Endothelial cell of umbilical vein (primary cell): ENCODE measurements at regions not wholly inside any gene's neighbourhood (a gene's known extent, or its start where the extent isn't known, plus 50 kb on each side); places are given as distances from the start of the nearest gene placed in this dataset.

Experiments used
- BruUV-seq: library from RNA; stranded (reverse); fragments of 400-500 nt; replicated peaks from 2 replicates; lab custom pipeline; 2021; lab: Mats Ljungman, UMichigan
- CTCF ChIA-PET: fragments of 300-600, 350-600 bp; sonication (Branson Sonifier 250); formaldehyde crosslinking; loops from one replicate; lab custom pipeline; 2021; ENCODE audit warnings: antibody characterized with exemption, inconsistent platforms; lab: Charles Lee
- POLR2A ChIA-PET: fragments of 300-600, 350-600 bp; sonication (Branson Sonifier 250); formaldehyde crosslinking; loops from one replicate; lab custom pipeline; 2021; ENCODE audit warnings: antibody characterized with exemption, inconsistent platforms; lab: Charles Lee
- DNase-seq: peaks from one replicate; pipeline ENCODE4 v3.0.0-alpha.2; 2011; ENCODE audit warnings: low read depth, low spot score
- FAIRE-seq: peaks from 2 replicates; lab custom pipeline; 2011; peaks lifted over from hg19 to GRCh38; lab: Jason Lieb, UNC
- H2AFZ ChIP-seq: 2 replicates; pipeline ENCODE4 v1.6.0; 2012; ENCODE audit warnings: low read depth, low read length, control low read depth, inconsistent platforms
- H3K27ac ChIP-seq: 2 replicates; pipeline ENCODE4 v1.5.1; 2011; ENCODE audit warnings: low read depth, mild to moderate bottlenecking, control low read depth, low read length, moderate library complexity; ENCODE audit not compliant: insufficient read depth
- H3K27me3 ChIP-seq, 2 experiments: 2 replicates each; pipeline versions ENCODE4 v1.6.0 to v1.6.1; 2011; ENCODE audit warnings: low read length in 2 of 2, mixed read lengths in 1 of 2; ENCODE audit not compliant: control insufficient read depth in 2 of 2, insufficient read depth in 2 of 2
- H3K36me3 ChIP-seq, 2 experiments: 2 replicates in 1 of 2; 3 replicates in 1 of 2; pipeline ENCODE4 v1.5.1; 2011; ENCODE audit warnings: low read length in 2 of 2, mild to moderate bottlenecking in 1 of 2, moderate library complexity in 1 of 2; ENCODE audit not compliant: control insufficient read depth in 2 of 2, insufficient read depth in 2 of 2; ENCODE audit errors: extremely low read depth in 1 of 2
- H3K4me1 ChIP-seq: 3 replicates; pipeline ENCODE4 v1.5.1; 2011; ENCODE audit warnings: mild to moderate bottlenecking, low read length; ENCODE audit not compliant: control insufficient read depth, insufficient read depth; ENCODE audit errors: extremely low read depth
- H3K4me2 ChIP-seq: 2 replicates; pipeline ENCODE4 v1.6.1; 2011; ENCODE audit warnings: low read length, control low read depth, mixed read lengths; ENCODE audit not compliant: insufficient read depth
- H3K4me3 ChIP-seq, 3 experiments: fragments of 200-600 bp in 1 of 3; sonication (generic), shearing (Covaris generic) in 1 of 3; replicated peaks in 1 of 3; 2 replicates each; pipeline ENCODE4 v1.5.1; 2011 to 2016; ENCODE audit warnings: control low read depth in 3 of 3, low read length in 3 of 3, mild to moderate bottlenecking in 2 of 3, inconsistent platforms in 1 of 3, low read depth in 1 of 3, moderate library complexity in 1 of 3; ENCODE audit not compliant: insufficient read depth in 1 of 3
- H3K79me2 ChIP-seq: 2 replicates; pipeline ENCODE4 v1.6.0; 2012; ENCODE audit warnings: low read length, inconsistent platforms; ENCODE audit not compliant: control insufficient read depth, insufficient read depth
- H3K9ac ChIP-seq: replicated peaks from 2 replicates; pipeline ENCODE3; 2011; ENCODE audit warnings: low read length, control low read depth; ENCODE audit not compliant: insufficient read depth; ENCODE audit errors: extremely low read depth
- H3K9me1 ChIP-seq: replicated peaks from 3 replicates; pipeline ENCODE4 v1.6.0; 2011; ENCODE audit warnings: mild to moderate bottlenecking, low read length; ENCODE audit not compliant: control insufficient read depth, insufficient read depth; ENCODE audit errors: extremely low read depth
- H3K9me3 ChIP-seq: replicated peaks from 2 replicates; pipeline ENCODE4 v1.5.1; 2012; ENCODE audit warnings: low read length, inconsistent platforms; ENCODE audit not compliant: control insufficient read depth, insufficient read depth
- H4K20me1 ChIP-seq: replicated peaks from 2 replicates; pipeline ENCODE3; 2011; ENCODE audit warnings: mild to moderate bottlenecking, low read length; ENCODE audit not compliant: control insufficient read depth, insufficient read depth; ENCODE audit errors: extremely low read depth
- CTCF ChIP-seq, 2 donors: IDR thresholded peaks; 1 replicate in 1 of 2; 2 replicates in 1 of 2; pipeline ENCODE4 v1.5.1; 2011; ENCODE audit warnings: low read length in 2 of 2, mild to moderate bottlenecking in 2 of 2, moderate library complexity in 2 of 2, control low read depth in 1 of 2, inconsistent platforms in 1 of 2, low read depth in 1 of 2; ENCODE audit not compliant: insufficient read depth in 1 of 2; ENCODE audit errors: extremely low read depth in 1 of 2
- EZH2 ChIP-seq: IDR thresholded peaks from 2 replicates; pipeline ENCODE4 v1.6.1; 2012; ENCODE audit warnings: borderline replicate concordance, low read depth, mild to moderate bottlenecking, moderate library complexity, low read length, inconsistent platforms; ENCODE audit not compliant: severe bottlenecking
- FOS ChIP-seq: IDR thresholded peaks from 2 replicates; pipeline ENCODE4 v1.6.1; 2011; ENCODE audit warnings: mild to moderate bottlenecking, low read length, moderate library complexity, borderline replicate concordance; ENCODE audit not compliant: insufficient read depth
- GATA2 ChIP-seq: IDR thresholded peaks from 2 replicates; pipeline ENCODE4 v1.7.0; 2011; ENCODE audit warnings: low read depth, mild to moderate bottlenecking, moderate library complexity, mixed read lengths, low read length; ENCODE audit not compliant: insufficient read length, insufficient read depth
- JUN ChIP-seq: IDR thresholded peaks from 2 replicates; pipeline ENCODE4 v1.6.1; 2011; ENCODE audit warnings: borderline replicate concordance, low read depth; ENCODE audit not compliant: insufficient read length, insufficient read depth
- MAX ChIP-seq: IDR thresholded peaks from 2 replicates; pipeline ENCODE4 v1.6.1; 2011; ENCODE audit not compliant: insufficient read depth, insufficient read length
- MYC ChIP-seq: IDR thresholded peaks from one replicate; pipeline ENCODE4 v1.6.1; 2011; ENCODE audit warnings: mild to moderate bottlenecking, low read depth, low read length
- POLR2A ChIP-seq: IDR thresholded peaks from 2 replicates; pipeline ENCODE4 v1.6.1; 2012; ENCODE audit warnings: low read depth, mild to moderate bottlenecking, control low read depth, low read length
- POLR2AphosphoS5 ChIP-seq: IDR thresholded peaks from 2 replicates; pipeline ENCODE4 v1.6.1; 2012; ENCODE audit warnings: low read depth, mild to moderate bottlenecking, control low read depth, low read length, moderate library complexity; ENCODE audit not compliant: insufficient read depth
- dilution Hi-C: fragments of 300-500 bp; cut with MboI; formaldehyde crosslinking; loops from one replicate; pipeline ENCODE4 v1.15.0; 2019; ENCODE audit warnings: low sequenced_read_pairs; ENCODE audit not compliant: extremely low pct_ligation_motif_present
- intact Hi-C: fragments of 100-400 bp; cut with micrococcal nuclease; formaldehyde crosslinking; loops from one replicate; pipeline ENCODE4 v1.10.0; 2022

- Histone ChIP-seq H3K79me2 (no peaks in the 10 kb centered on the region), H3K27me3 (no peaks in the 10 kb centered on the region), H3K9me1 (no peaks in the 10 kb centered on the region), H3K27ac (no peak overlapping the region), H3K36me3 (no peaks in the 10 kb centered on the region), H4K20me1 (no peaks in the 10 kb centered on the region), H3K9me3 (no peaks in the 10 kb centered on the region), H3K4me2 (no peak overlapping the region), H3K4me1 (no peaks in the 10 kb centered on the region), H3K9ac (no peak overlapping the region), H3K4me3 (no peak overlapping the region), H2AFZ (no peak overlapping the region)
- dilution Hi-C loops (no loop called here), intact Hi-C loops (no loop called here)
- POLR2A ChIA-PET = no interaction called here
- CTCF ChIA-PET = no interaction called here
- BruUV-seq = no TSS peak
- no peak for FAIRE-seq
- TF ChIP-seq JUN (no peak), MAX (no peak), CTCF (IDR thresholded peaks at IDR 0.05; ENCODE audit: extremely low read depth in 1 of 2, insufficient read depth in 1 of 2, low read depth in 1 of 2, low read length in 2 of 2) (no peak), POLR2A (no peak), EZH2 (no peak), MYC (no peak), FOS (no peak), POLR2AphosphoS5 (no peak), GATA2 (no peak)
- DNase-seq = no peak
Measured at GRCh38 chr1:57503337-57503736, 79.5 kb upstream of the DAB1 start.
